ENCODE measurements at regions not wholly inside any gene's neighbourhood (a gene's known extent, or its start where the extent isn't known, plus 50 kb on each side); places are given as distances from the start of the nearest gene placed in this dataset.

- TF ChIP-seq CTCF (IDR thresholded peaks at IDR 0.05; ENCODE audit: insufficient read depth, low read depth, low read length), result peak; percentile 100
- DNase-seq (ENCODE audit: low read depth), result peak; percentile 75
- H3K4me3 ChIP-seq (ENCODE audit: low read depth, low read length), result no peak overlapping the region
These were observed 51.2 kb upstream of the CDH5 start for GRCh38 chr16:66315210-66315825.

GRCh38 chr16:66311306-66311705 is 55.2 kb upstream of the CDH5 start:
- H3K4me3 ChIP-seq (ENCODE audit: low read depth, low read length), result no peak overlapping the region
- no peak for TF ChIP-seq CTCF (IDR thresholded peaks at IDR 0.05; ENCODE audit: insufficient read depth, low read depth, low read length)
- DNase-seq (ENCODE audit: low read depth), result no peak

GRCh38 chr16:66309215-66309807 is 57.2 kb upstream of the CDH5 start:
- DNase-seq (ENCODE audit: low read depth), result no peak
- TF ChIP-seq CTCF (IDR thresholded peaks at IDR 0.05; ENCODE audit: insufficient read depth, low read depth, low read length), result no peak
- H3K4me3 ChIP-seq (ENCODE audit: low read depth, low read length), result no peak overlapping the region

- DNase-seq (ENCODE audit: low read depth), result no peak
- no peak for TF ChIP-seq CTCF (IDR thresholded peaks at IDR 0.05; ENCODE audit: insufficient read depth, low read depth, low read length)
- H3K4me3 ChIP-seq (ENCODE audit: low read depth, low read length), result no peak overlapping the region
These were observed 58.4 kb upstream of the CDH5 start for GRCh38 chr16:66308096-66308495.

GRCh38 chr16:66306366-66307150 is 59.9 kb upstream of the CDH5 start:
- no peak for TF ChIP-seq CTCF (IDR thresholded peaks at IDR 0.05; ENCODE audit: insufficient read depth, low read depth, low read length)
- DNase-seq (ENCODE audit: low read depth), result no peak
- no peak overlapping the region for H3K4me3 ChIP-seq (ENCODE audit: low read depth, low read length)

GRCh38 chr16:66304961-66305360 is 61.5 kb upstream of the CDH5 start:
- no peak overlapping the region for H3K4me3 ChIP-seq (ENCODE audit: low read depth, low read length)
- no peak for DNase-seq (ENCODE audit: low read depth)
- no peak for TF ChIP-seq CTCF (IDR thresholded peaks at IDR 0.05; ENCODE audit: insufficient read depth, low read depth, low read length)

Measured in fibroblast of villous mesenchyme (primary cell).